ENCODE measurements at regions not wholly inside any gene's neighbourhood (a gene's known extent, or its start where the extent isn't known, plus 50 kb on each side); places are given as distances from the start of the nearest gene placed in this dataset.

GRCh38 chr3:188049606-188050530 is 104.1 kb upstream of the LPP start:
- H3K4me1 ChIP-seq (ENCODE audit: control insufficient read depth, extremely low read depth, insufficient read depth, low read length): no peaks in the 10 kb centered on the region
- POLR2A ChIA-PET: no interaction called here
- CTCF ChIA-PET: interaction anchor here (1.0 to 2.3 kb wide), 5 partner anchors 8 to 905 kb away, joined by 3 to 9 read pairs (median 3); no protein-coding TSS in a partner anchor
- no peak overlapping the region for H2AFZ ChIP-seq (ENCODE audit: low read depth, low read length)
- dilution Hi-C loops (cut with MboI; ENCODE audit: extremely low pct_ligation_motif_present, low sequenced_read_pairs): no loop called here
- H3K36me3 ChIP-seq (ENCODE audit: control insufficient read depth in 2 of 2, extremely low read depth in 1 of 2, insufficient read depth in 2 of 2, low read length in 2 of 2): no peaks in the 10 kb centered on the region
- H3K9me1 ChIP-seq (replicated peaks; ENCODE audit: control insufficient read depth, extremely low read depth, insufficient read depth, low read length): no peaks in the 10 kb centered on the region
- no peaks in the 10 kb centered on the region for H3K9me3 ChIP-seq (replicated peaks; ENCODE audit: control insufficient read depth, insufficient read depth, low read length)
- H3K79me2 ChIP-seq (ENCODE audit: control insufficient read depth, insufficient read depth, low read length): no peaks in the 10 kb centered on the region
- intact Hi-C loops (cut with micrococcal nuclease): no loop called here
- H3K27ac ChIP-seq (ENCODE audit: insufficient read depth, low read depth, low read length): no peak overlapping the region
- no TSS peak for BruUV-seq (replicated peaks)
- FAIRE-seq: no peak
- no peak for DNase-seq (ENCODE audit: low read depth, low spot score)
- H4K20me1 ChIP-seq (replicated peaks; ENCODE audit: control insufficient read depth, extremely low read depth, insufficient read depth, low read length): no peaks in the 10 kb centered on the region
- H3K4me2 ChIP-seq (ENCODE audit: insufficient read depth, low read length): no peak overlapping the region
- H3K27me3 ChIP-seq (ENCODE audit: control insufficient read depth in 2 of 2, insufficient read depth in 2 of 2, low read length in 2 of 2): peaks cover 5 to 7% of the 10 kb centered on the region in 2 experiments
- H3K4me3 ChIP-seq (replicated peaks in 1 of 3; ENCODE audit: insufficient read depth in 1 of 3, low read depth in 1 of 3, low read length in 3 of 3): no peak overlapping the region
- TF ChIP-seq EZH2 (IDR thresholded peaks at IDR 0.05; ENCODE audit: borderline replicate concordance, low read depth, low read length, severe bottlenecking) (no peak), FOS (IDR thresholded peaks at IDR 0.05; ENCODE audit: borderline replicate concordance, insufficient read depth, low read length) (no peak), POLR2A (IDR thresholded peaks at IDR 0.05; ENCODE audit: low read depth, low read length) (no peak), MAX (IDR thresholded peaks at IDR 0.05; ENCODE audit: insufficient read depth, insufficient read length) (no peak), JUN (IDR thresholded peaks at IDR 0.05; ENCODE audit: borderline replicate concordance, insufficient read depth, insufficient read length, low read depth) (no peak), MYC (IDR thresholded peaks at IDR 0.05; ENCODE audit: low read depth, low read length) (no peak), GATA2 (IDR thresholded peaks at IDR 0.05; ENCODE audit: insufficient read depth, insufficient read length, low read depth, low read length) (no peak), POLR2AphosphoS5 (IDR thresholded peaks at IDR 0.05; ENCODE audit: insufficient read depth, low read depth, low read length) (no peak), CTCF (IDR thresholded peaks at IDR 0.05; ENCODE audit: extremely low read depth in 1 of 2, insufficient read depth in 1 of 2, low read depth in 1 of 2, low read length in 2 of 2) (no peak)
- no peak overlapping the region for H3K9ac ChIP-seq (replicated peaks; ENCODE audit: extremely low read depth, insufficient read depth, low read length)
